Left ventricle myocardium inferior (tissue), 1 donor: ENCODE measurements at regions not wholly inside any gene's neighbourhood (a gene's known extent, or its start where the extent isn't known, plus 50 kb on each side); places are given as distances from the start of the nearest gene placed in this dataset.

Experiments
- DNase-seq: peaks from one replicate; pipeline ENCODE4 v3.0.0-alpha.2; 2020
- H3K27ac ChIP-seq: fragments of 200-600 bp; replicated peaks from 2 replicates; pipeline ENCODE4 v1.8.0; 2021
- H3K27me3 ChIP-seq: fragments of 200-600 bp; 2 replicates; pipeline ENCODE4 v1.8.0; 2021; ENCODE audit warnings: low read depth
- H3K36me3 ChIP-seq: fragments of 200-600 bp; 2 replicates; pipeline ENCODE4 v1.8.0; 2021
- H3K4me1 ChIP-seq: fragments of 200-600 bp; 2 replicates; pipeline ENCODE4 v1.8.0; 2021
- H3K4me3 ChIP-seq: fragments of 200-600 bp; 2 replicates; pipeline ENCODE4 v1.8.0; 2021; ENCODE audit warnings: mild to moderate bottlenecking, moderate library complexity
- H3K9me3 ChIP-seq: fragments of 200-600 bp; replicated peaks from 2 replicates; pipeline ENCODE4 v1.8.0; 2021
- CTCF ChIP-seq: fragments of 200-600 bp; IDR thresholded peaks from 2 replicates; pipeline ENCODE4 v1.8.0; 2021; ENCODE audit warnings: antibody characterized with exemption, mild to moderate bottlenecking, borderline replicate concordance
- intact Hi-C: fragments of 100-400 bp; cut with micrococcal nuclease; formaldehyde crosslinking; loops from one replicate; pipeline ENCODE4 v1.11.0; 2022
- donor health status: DM: no; HTN: yes; CAD: no; lungs with severe emphysema.

- Histone ChIP-seq H3K4me1 (no peaks in the 10 kb centered on the region), H3K27me3 (no peaks in the 10 kb centered on the region), H3K9me3 (peaks cover 14% of the 10 kb centered on the region), H3K27ac (no peak overlapping the region), H3K36me3 (no peaks in the 10 kb centered on the region), H3K4me3 (no peak overlapping the region)
- no peak for TF ChIP-seq CTCF
- intact Hi-C loops, result no loop called here
- DNase-seq, result no peak
These were observed 141.3 kb downstream of the SLITRK6 start for GRCh38 chr13:85657942-85658341.

GRCh38 chr13:85655040-85655439, 144.2 kb downstream of the SLITRK6 start:
- intact Hi-C loops, result no loop called here
- H3K4me1 ChIP-seq, result no peaks in the 10 kb centered on the region
- H3K27ac ChIP-seq, result no peak overlapping the region
- DNase-seq, result no peak
- no peaks in the 10 kb centered on the region for H3K27me3 ChIP-seq
- TF ChIP-seq CTCF, result no peak
- no peaks in the 10 kb centered on the region for H3K36me3 ChIP-seq
- no peak overlapping the region for H3K4me3 ChIP-seq
- H3K9me3 ChIP-seq, result no peaks in the 10 kb centered on the region

- DNase-seq, result no peak
These were observed 145.0 kb downstream of the SLITRK6 start for GRCh38 chr13:85654227-85654626.

GRCh38 chr13:85653681-85654080, 145.5 kb downstream of the SLITRK6 start:
- H3K27ac ChIP-seq, result no peak overlapping the region
- intact Hi-C loops, result no loop called here
- TF ChIP-seq CTCF, result no peak
- no peaks in the 10 kb centered on the region for H3K27me3 ChIP-seq
- H3K36me3 ChIP-seq, result no peaks in the 10 kb centered on the region
- H3K4me3 ChIP-seq, result no peak overlapping the region
- no peaks in the 10 kb centered on the region for H3K9me3 ChIP-seq
- DNase-seq, result no peak
- H3K4me1 ChIP-seq, result no peaks in the 10 kb centered on the region

More at GRCh38 chr13:85654227-85654626, 145.0 kb downstream of the SLITRK6 start:
- Histone ChIP-seq H3K36me3 (no peaks in the 10 kb centered on the region), H3K4me3 (no peak overlapping the region), H3K27me3 (no peaks in the 10 kb centered on the region), H3K4me1 (no peaks in the 10 kb centered on the region), H3K9me3 (no peaks in the 10 kb centered on the region), H3K27ac (no peak overlapping the region)
- intact Hi-C loops, result no loop called here
- no peak for TF ChIP-seq CTCF

- intact Hi-C loops, result no loop called here
- Histone ChIP-seq H3K27me3 (no peaks in the 10 kb centered on the region), H3K4me1 (no peaks in the 10 kb centered on the region), H3K9me3 (no peaks in the 10 kb centered on the region), H3K4me3 (no peak overlapping the region), H3K36me3 (no peaks in the 10 kb centered on the region), H3K27ac (no peak overlapping the region)
- no peak for DNase-seq
- no peak for TF ChIP-seq CTCF
These were observed 146.7 kb downstream of the SLITRK6 start for GRCh38 chr13:85652491-85652890.

- TF ChIP-seq CTCF, result no peak
- Histone ChIP-seq H3K27me3 (no peaks in the 10 kb centered on the region), H3K36me3 (no peaks in the 10 kb centered on the region), H3K4me1 (no peaks in the 10 kb centered on the region), H3K4me3 (no peak overlapping the region), H3K27ac (no peak overlapping the region), H3K9me3 (no peaks in the 10 kb centered on the region)
- no peak for DNase-seq
- intact Hi-C loops, result no loop called here
These were observed 147.8 kb downstream of the SLITRK6 start for GRCh38 chr13:85651440-85651839.
